ENCODE measurements at regions not wholly inside any gene's neighbourhood (a gene's known extent, or its start where the extent isn't known, plus 50 kb on each side); places are given as distances from the start of the nearest gene placed in this dataset.

- Histone ChIP-seq H3K9me3 (peaks cover 4% of the 10 kb centered on the region; the same call in 1 of the 3 replicates), H3K4me2 (no peak overlapping the region), H3K27ac (no peak overlapping the region), H3K4me3 (no peak overlapping the region), H3K4me1 (no peaks in the 10 kb centered on the region)
- POLR2A ChIA-PET = no interaction called here
- ATAC-seq (no peak), DNase-seq (ENCODE audit: low read depth in 1 of 2, low spot score in 1 of 2) (no peak), FAIRE-seq (no peak)
- no peak for TF ChIP-seq CHD2 (IDR thresholded peaks at IDR 0.05; ENCODE audit: low read length, partially characterized antibody)
- no peak for TF ChIP-seq ZSCAN20 (CRISPR knock-in tag; IDR thresholded peaks at IDR 0.05)
- CTCF ChIA-PET = no interaction called here
- WGBS (ENCODE audit: missing lambda C conversion rate) = 10% methylated on average over 2 of the region's 2 CpGs
These were observed 113.8 kb upstream of the DNAH14 start for GRCh38 chr1:224815647-224816046.

DNA sequence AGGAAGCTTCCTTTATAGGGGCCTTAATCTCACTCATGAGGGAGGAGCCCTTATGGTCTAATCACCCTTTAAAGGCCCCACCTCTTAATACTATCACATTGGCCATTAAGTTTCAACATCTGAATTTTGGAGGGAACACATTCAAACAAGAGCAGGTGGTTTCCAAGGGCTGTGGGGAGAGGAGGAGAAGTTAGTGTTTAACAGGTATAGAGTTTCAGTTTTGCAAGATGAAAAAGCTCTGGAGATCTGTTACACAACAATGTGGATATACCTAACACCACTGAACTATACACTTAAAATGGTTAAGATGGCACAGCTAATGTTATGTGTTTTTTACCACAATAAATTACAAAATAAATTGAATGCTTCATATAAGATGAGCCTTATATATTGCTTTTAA is 113.4 kb upstream of the DNAH14 start:
- no peak for ATAC-seq
- FAIRE-seq = no peak
- Histone ChIP-seq H3K4me3 (no peak overlapping the region), H3K4me1 (no peaks in the 10 kb centered on the region), H3K4me2 (no peak overlapping the region), H3K9me3 (no peaks in the 10 kb centered on the region; the same call in 2 of the 3 replicates), H3K27ac (no peak overlapping the region)
- no peak for DNase-seq (ENCODE audit: low read depth in 1 of 2, low spot score in 1 of 2)
- POLR2A ChIA-PET = no interaction called here
- CTCF ChIA-PET = no interaction called here
- TF ChIP-seq HDAC2 (IDR thresholded peaks at IDR 0.05) (no peak), KDM5A (IDR thresholded peaks at IDR 0.05) (no peak), RNF2 (IDR thresholded peaks at IDR 0.05; ENCODE audit: borderline replicate concordance, low read depth) (no peak), SREBF2 (IDR thresholded peaks at IDR 0.05) (no peak)

- ChIA-PET POLR2A (no interaction called here), CTCF (no interaction called here)
- Histone ChIP-seq H3K9me3 (no peaks in the 10 kb centered on the region), H3K4me2 (no peak overlapping the region), H3K4me1 (no peaks in the 10 kb centered on the region), H3K4me3 (no peak overlapping the region), H3K27ac (no peak overlapping the region)
- no peak for FAIRE-seq
- no peak for ATAC-seq
- TF ChIP-seq MYC (IDR thresholded peaks at IDR 0.05; ENCODE audit: borderline replicate concordance, low read length) = no peak
- no peak for TF ChIP-seq PHF8 (IDR thresholded peaks at IDR 0.05; ENCODE audit: borderline replicate concordance, low read depth)
- TF ChIP-seq, protein P1, sequence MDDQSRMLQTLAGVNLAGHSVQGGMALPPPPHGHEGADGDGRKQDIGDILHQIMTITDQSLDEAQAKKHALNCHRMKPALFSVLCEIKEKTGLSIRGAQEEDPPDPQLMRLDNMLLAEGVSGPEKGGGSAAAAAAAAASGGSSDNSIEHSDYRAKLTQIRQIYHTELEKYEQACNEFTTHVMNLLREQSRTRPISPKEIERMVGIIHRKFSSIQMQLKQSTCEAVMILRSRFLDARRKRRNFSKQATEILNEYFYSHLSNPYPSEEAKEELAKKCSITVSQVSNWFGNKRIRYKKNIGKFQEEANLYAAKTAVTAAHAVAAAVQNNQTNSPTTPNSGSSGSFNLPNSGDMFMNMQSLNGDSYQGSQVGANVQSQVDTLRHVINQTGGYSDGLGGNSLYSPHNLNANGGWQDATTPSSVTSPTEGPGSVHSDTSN (IDR thresholded peaks at IDR 0.05) = no peak
- no peak for TF ChIP-seq KDM5A (IDR thresholded peaks at IDR 0.05)
- no peak for TF ChIP-seq NR3C1 (IDR thresholded peaks at IDR 0.05)
- no peak for TF ChIP-seq HMGXB4 (CRISPR knock-in tag; IDR thresholded peaks at IDR 0.05; ENCODE audit: borderline replicate concordance)
- TF ChIP-seq TFCP2L1 (CRISPR knock-in tag; IDR thresholded peaks at IDR 0.05) = no peak
- no peak for TF ChIP-seq HOXB5 (CRISPR knock-in tag; IDR thresholded peaks at IDR 0.05)
- no peak for TF ChIP-seq E2F6 (IDR thresholded peaks at IDR 0.05; ENCODE audit: borderline replicate concordance, low read depth)
- TF ChIP-seq BCL3 (IDR thresholded peaks at IDR 0.05) = no peak
- TF ChIP-seq POLR2AphosphoS2 (conservative IDR thresholded peaks at IDR 0.05; ENCODE audit: low read length) = no peak
- TF ChIP-seq HOXA7 (CRISPR knock-in tag; IDR thresholded peaks at IDR 0.05) = no peak
- TF ChIP-seq, protein P2, sequence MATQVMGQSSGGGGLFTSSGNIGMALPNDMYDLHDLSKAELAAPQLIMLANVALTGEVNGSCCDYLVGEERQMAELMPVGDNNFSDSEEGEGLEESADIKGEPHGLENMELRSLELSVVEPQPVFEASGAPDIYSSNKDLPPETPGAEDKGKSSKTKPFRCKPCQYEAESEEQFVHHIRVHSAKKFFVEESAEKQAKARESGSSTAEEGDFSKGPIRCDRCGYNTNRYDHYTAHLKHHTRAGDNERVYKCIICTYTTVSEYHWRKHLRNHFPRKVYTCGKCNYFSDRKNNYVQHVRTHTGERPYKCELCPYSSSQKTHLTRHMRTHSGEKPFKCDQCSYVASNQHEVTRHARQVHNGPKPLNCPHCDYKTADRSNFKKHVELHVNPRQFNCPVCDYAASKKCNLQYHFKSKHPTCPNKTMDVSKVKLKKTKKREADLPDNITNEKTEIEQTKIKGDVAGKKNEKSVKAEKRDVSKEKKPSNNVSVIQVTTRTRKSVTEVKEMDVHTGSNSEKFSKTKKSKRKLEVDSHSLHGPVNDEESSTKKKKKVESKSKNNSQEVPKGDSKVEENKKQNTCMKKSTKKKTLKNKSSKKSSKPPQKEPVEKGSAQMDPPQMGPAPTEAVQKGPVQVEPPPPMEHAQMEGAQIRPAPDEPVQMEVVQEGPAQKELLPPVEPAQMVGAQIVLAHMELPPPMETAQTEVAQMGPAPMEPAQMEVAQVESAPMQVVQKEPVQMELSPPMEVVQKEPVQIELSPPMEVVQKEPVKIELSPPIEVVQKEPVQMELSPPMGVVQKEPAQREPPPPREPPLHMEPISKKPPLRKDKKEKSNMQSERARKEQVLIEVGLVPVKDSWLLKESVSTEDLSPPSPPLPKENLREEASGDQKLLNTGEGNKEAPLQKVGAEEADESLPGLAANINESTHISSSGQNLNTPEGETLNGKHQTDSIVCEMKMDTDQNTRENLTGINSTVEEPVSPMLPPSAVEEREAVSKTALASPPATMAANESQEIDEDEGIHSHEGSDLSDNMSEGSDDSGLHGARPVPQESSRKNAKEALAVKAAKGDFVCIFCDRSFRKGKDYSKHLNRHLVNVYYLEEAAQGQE (IDR thresholded peaks at IDR 0.05) = no peak
- WGBS (ENCODE audit: missing lambda C conversion rate) = 36% methylated on average over 3 of the region's 3 CpGs
- DNase-seq (ENCODE audit: low read depth in 1 of 2, low spot score in 1 of 2) = no peak
These were observed 112.1 kb upstream of the DNAH14 start for GRCh38 chr1:224817382-224817781.
